GM19035 (cell line): ENCODE measurements at regions not wholly inside any gene's neighbourhood (a gene's known extent, or its start where the extent isn't known, plus 50 kb on each side); places are given as distances from the start of the nearest gene placed in this dataset.

Experiments
- ATAC-seq: cut with Tn5 transposase; IDR thresholded peaks from one replicate; pipeline ENCODE4 v1.9.1; 2021; ENCODE audit not compliant: unreplicated experiment

DNA sequence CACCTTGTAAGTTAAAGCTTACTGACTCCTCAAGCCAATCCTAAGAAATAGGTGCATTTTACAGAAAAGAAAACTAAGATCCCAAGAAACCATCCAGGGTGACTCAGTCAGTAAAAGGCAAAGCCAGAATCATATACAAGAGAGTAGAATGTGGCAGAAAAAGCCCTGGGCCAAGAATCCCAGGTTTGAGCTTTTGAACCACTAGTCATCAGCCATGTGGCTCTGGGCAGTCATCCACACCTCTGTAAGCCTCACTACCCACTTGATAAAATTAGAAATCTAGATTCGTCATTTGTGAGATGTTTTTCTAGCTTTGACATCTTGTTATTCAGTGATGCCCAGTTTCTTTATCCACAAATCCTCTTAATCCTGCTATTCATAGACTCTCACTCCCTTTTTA, 122.2 kb upstream of the PDE5A start:
- no peak for ATAC-seq

DNA sequence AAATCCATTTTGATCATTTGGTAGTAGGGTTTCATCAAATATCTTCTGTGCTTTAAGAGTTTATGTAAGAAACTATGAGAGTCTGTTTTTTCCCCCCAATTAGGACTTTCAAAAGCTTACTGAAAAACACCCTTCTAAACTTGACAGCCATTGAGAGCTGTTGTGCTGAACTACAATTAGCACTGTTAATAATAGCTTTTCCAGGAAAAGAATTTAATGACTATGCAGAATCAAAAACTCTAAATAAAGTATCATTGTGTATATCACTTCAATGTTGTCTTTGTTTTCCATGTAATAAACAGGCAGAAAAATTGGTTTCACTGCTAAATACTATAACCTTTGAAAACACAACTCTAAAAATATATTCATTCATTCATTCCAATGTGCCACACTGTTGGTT, 121.4 kb upstream of the PDE5A start:
- no peak for ATAC-seq

DNA sequence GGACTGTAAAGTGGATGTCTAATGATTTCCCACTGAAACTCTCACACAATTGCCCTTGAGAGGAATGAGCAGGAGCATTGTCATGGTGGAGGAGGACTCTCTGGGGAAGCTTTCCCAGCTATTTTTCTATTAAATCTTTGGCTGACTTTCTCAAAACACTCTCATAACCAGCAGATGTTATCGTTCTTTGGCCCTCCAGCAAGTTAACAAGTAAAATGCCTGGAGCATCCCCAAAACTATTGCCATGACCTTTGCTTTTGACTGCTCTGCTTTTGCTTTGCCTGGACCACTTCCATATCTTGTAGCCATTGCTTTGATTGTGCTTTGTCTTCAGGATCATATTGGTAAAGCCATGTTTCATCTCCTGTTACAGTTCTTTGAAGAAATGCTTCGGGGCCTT, 120.2 kb upstream of the PDE5A start:
- ATAC-seq, result no peak

- no peak for ATAC-seq
Observed at GRCh38 chr4:119746951-119747350, 118.3 kb upstream of the PDE5A start.

GRCh38 chr4:119745351-119745750, 116.7 kb upstream of the PDE5A start:
- ATAC-seq, result no peak

GRCh38 chr4:119744580-119744979, 116.0 kb upstream of the PDE5A start:
- ATAC-seq, result no peak

DNA sequence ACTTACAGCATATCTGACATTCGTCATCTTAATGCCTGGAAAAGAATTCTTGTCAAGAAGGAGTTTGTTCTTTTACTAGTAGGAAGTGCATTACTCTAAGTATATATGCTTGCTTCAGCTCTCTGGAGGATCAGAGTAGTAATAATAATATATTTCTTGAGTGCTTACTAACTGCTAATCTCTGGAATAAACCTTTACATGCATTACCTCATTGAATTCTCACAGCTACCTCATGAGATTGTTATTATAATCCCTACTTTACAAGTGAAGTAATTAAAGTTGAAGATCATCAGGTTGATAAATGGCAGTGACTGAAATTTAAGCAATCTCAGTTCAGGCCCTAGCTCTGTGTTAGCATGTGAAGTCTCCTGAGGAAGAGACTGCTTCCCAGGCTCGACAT, 115.0 kb upstream of the PDE5A start:
- no peak for ATAC-seq

DNA sequence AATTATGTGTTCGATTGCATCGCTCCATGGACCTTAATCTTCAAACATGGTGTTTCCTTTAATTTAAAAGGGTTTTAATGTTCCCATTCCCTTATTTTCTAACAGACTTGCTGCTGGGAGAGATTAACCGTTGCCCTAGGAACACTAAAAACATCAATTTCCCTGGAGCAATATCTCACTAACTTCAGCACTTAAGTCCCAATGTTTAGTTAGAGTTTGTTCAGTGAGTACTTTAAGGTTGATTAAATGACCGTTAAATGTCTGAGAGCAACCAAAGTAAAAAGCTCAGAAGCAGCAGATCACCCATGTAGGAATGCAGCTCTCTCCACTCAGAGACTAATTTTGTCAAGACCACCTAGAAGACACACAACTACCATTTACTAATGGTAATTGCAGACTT, 111.2 kb upstream of the PDE5A start:
- no peak for ATAC-seq

DNA sequence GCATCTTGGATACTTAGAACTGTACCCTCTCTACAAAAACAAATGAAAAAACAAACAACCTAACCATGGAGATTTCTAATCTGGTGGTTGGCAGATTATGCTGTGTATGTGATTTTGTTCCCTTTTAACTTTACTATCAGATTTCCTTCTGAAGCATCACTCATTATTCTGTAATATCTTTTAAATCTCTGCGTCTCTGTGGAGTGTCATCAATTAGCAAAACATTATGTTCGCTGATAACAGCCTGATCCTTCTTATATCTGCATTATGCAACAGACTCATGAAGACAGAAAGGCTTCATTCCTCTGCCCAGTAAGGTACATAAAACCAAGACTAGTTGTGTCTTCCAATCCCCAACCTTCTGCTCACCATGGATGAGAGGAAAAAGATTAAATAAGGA, 110.3 kb upstream of the PDE5A start:
- no peak for ATAC-seq

GRCh38 chr4:119736559-119736958, 108.0 kb upstream of the PDE5A start:
- no peak for ATAC-seq

DNA sequence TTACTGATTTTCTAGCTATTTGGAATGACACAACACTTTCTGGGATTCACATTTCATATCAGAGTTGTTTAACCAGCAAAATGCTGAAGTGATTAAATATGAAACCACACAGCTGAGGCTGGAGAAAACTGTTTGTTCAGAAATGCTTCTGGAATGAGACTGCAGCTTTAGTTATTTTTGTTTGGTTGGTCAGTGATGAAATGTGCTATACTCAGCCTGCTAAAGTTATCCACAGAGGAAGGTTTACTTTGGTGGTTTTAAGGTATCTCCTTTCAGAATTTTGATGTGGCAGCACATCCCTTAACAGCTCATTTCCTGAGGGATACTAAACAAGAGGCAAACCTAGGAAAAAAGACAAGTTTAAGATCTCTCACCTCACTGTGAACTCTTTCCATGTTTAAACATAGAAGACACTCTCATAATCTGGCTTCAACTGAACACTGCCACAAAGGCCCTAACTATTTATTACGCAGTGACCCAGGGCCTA, 106.6 kb upstream of the PDE5A start:
- ATAC-seq, result no peak

DNA sequence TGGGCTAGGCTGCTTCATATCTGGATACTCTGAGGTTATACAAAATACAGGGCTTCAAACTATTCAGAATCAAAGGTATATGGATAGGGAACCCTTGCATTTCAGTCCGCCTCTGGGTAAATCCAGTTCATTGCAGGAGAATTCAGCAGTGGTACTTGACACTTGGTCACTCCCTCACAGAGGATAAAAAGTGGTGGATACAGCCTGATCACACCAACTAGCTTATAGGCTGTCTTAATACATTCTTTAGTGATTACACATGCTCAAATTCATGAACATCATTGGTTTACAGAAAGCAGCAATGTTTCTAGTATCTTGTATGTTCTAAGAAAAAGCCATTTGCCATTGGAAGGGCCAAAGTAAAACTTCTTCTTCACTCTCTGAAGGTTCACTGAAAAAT, 104.8 kb upstream of the PDE5A start:
- ATAC-seq, result no peak

- ATAC-seq, result no peak
Observed at GRCh38 chr4:119731778-119732177, 103.2 kb upstream of the PDE5A start.

DNA sequence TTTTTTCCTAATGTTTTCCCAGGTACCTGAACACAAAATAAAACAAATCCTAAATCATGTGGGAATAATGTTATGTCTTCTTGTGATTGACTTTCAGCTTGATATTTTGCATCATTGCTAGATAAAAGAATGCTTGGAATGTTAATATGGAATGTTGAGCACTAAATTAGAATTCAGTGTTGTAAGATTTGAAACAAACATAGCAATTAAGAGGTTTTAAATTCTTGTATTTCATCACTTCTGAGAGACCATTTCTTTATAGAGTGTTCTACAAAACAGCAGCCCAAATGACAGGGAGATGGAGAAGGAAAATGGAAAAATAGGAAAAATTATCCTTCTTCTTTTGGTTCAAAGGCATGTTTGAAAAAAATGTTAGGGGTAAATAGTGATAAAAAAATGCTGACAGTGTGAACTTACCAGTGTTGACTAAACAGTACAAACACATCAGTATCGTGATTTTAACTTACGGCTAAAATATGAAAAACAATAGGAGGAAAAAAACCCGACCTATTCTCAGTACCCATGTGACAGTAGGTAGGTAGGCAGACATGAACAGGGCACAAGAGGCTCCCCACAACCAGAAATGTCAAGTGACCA, 102.6 kb upstream of the PDE5A start:
- no peak for ATAC-seq

DNA sequence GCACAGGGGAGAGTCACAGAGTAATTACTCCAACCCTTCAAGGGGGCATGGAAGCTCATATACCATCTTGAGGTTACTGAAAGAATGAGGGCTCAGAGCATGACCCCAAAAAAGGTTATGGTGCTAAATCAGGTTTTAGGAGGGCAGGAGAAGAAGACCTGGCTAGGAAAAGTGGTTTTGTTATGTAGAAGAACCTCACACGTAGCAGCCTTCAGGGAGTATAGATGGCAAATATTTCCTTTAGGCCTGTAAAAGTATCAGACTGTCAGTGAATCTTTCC, 102.0 kb upstream of the PDE5A start:
- ATAC-seq, result no peak

- ATAC-seq, result no peak
Observed at GRCh38 chr4:119729835-119730670, 101.4 kb upstream of the PDE5A start.

GRCh38 chr4:119728692-119729593, 100.3 kb upstream of the PDE5A start:
- ATAC-seq, result no peak

DNA sequence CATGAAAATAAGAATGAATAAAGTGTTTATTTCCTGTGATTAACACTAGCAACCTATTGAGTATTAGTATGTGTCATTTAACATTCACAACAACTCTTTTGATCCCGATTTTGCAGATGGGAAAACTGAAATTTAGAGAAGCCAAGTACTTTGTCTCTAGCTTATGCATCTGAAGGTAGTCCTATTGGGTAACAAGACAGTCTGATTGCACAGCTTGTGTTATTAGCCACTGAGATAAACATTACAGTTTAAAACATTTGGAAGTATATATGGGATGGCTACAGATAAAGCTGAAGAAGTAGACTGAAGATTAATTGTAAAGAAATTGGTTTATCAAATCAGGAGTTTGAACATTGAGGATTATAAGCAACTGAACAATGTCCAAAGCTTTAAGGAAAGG, 99.6 kb upstream of the PDE5A start:
- no peak for ATAC-seq

- ATAC-seq, result no peak
Observed at GRCh38 chr4:119726505-119726904, 97.9 kb upstream of the PDE5A start.

- ATAC-seq, result no peak
Observed at GRCh38 chr4:119725688-119726330, 97.2 kb upstream of the PDE5A start.

DNA sequence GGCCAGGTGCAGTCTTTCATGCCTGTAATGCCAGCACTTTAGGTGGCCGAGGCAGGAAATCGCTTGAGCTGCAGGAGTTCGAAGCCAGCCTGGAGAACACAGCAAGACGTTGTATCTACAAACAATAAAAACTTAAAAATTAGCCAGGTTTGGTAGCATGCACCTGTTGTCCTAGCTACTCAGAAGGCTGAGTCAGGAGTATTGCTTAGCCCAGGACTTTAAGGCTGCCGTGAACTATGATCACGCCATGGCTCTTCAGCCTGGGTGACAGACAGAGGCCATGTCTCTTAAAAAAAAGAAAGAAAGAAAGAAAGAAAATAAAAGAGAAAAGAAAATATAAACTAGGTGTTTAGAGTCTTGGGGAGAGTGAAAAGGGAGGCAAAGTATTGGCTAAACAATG, 96.4 kb upstream of the PDE5A start:
- ATAC-seq, result no peak
